Eye (tissue), 1 donor: ENCODE measurements at regions not wholly inside any gene's neighbourhood (a gene's known extent, or its start where the extent isn't known, plus 50 kb on each side); places are given as distances from the start of the nearest gene placed in this dataset.
A peak's percentile ranks its signal among the peaks of the same experiment; 100 is the strongest.

Source experiments
- DNase-seq: peaks from one replicate; pipeline ENCODE4 v3.0.0-alpha.2; 2015

- no peak for DNase-seq
Measured at GRCh38 chr13:99125326-99125915, 75.2 kb upstream of the UBAC2 start.

- DNase-seq = no peak
Measured at GRCh38 chr13:99126821-99127220, 73.8 kb upstream of the UBAC2 start.

GRCh38 chr13:99129050-99129449, 71.6 kb upstream of the UBAC2 start:
- no peak for DNase-seq

GRCh38 chr13:99129951-99130350, 70.7 kb upstream of the UBAC2 start:
- no peak for DNase-seq

- DNase-seq = no peak
Measured at GRCh38 chr13:99131410-99131809, 69.2 kb upstream of the UBAC2 start.

- peak; percentile 43 for DNase-seq
Measured at GRCh38 chr13:99132295-99132835, 68.3 kb upstream of the UBAC2 start.

- DNase-seq = peak; percentile 83
Measured at GRCh38 chr13:99133230-99133629, 67.4 kb upstream of the UBAC2 start.

GRCh38 chr13:99133848-99134247, 66.8 kb upstream of the UBAC2 start:
- peak; percentile 89 for DNase-seq

- DNase-seq = no peak
Measured at GRCh38 chr13:99135591-99135990, 65.1 kb upstream of the UBAC2 start.

- no peak for DNase-seq
Measured at GRCh38 chr13:99136427-99136954, 64.2 kb upstream of the UBAC2 start.

GRCh38 chr13:99140831-99141230, 59.8 kb upstream of the UBAC2 start:
- DNase-seq = no peak

- no peak for DNase-seq
Measured at GRCh38 chr13:99143904-99144303, 56.8 kb upstream of the UBAC2 start.

- DNase-seq = no peak
Measured at GRCh38 chr13:99144306-99144705, 56.3 kb upstream of the UBAC2 start.

GRCh38 chr13:99145461-99145860, 55.2 kb upstream of the UBAC2 start:
- DNase-seq = no peak

GRCh38 chr13:99150575-99151361, 49.9 kb upstream of the UBAC2 start:
- peak; percentile 23 for DNase-seq
